Mucosa of stomach (tissue), 1 donor: ENCODE measurements at regions not wholly inside any gene's neighbourhood (a gene's known extent, or its start where the extent isn't known, plus 50 kb on each side); places are given as distances from the start of the nearest gene placed in this dataset.

Experiments used
- H3K27me3 ChIP-seq: one replicate; pipeline ENCODE4 v1.7.0; 2013; ENCODE audit warnings: mild to moderate bottlenecking, low read length; ENCODE audit not compliant: control insufficient read depth, insufficient read depth
- H3K36me3 ChIP-seq: one replicate; pipeline ENCODE4 v1.7.0; 2013; ENCODE audit warnings: low read length; ENCODE audit not compliant: control insufficient read depth, insufficient read depth
- H3K4me1 ChIP-seq: one replicate; pipeline ENCODE4 v1.7.0; 2013; ENCODE audit warnings: mild to moderate bottlenecking, low read length; ENCODE audit not compliant: control insufficient read depth, insufficient read depth
- H3K4me3 ChIP-seq: one replicate; pipeline ENCODE4 v1.7.0; 2013; ENCODE audit warnings: low read length
- H3K9ac ChIP-seq: one replicate; pipeline ENCODE4 v1.7.0; 2013; ENCODE audit warnings: mild to moderate bottlenecking, low read length, moderate library complexity
- H3K9me3 ChIP-seq: one replicate; pipeline ENCODE4 v1.7.0; 2013; ENCODE audit warnings: mild to moderate bottlenecking, low read length, moderate library complexity; ENCODE audit not compliant: control insufficient read depth
- donor health status: Pancreatic carcinoma.

- Histone ChIP-seq H3K4me3 (no peak overlapping the region), H3K4me1 (no peaks in the 10 kb centered on the region)
These were observed 380.3 kb upstream of the IL12A start for GRCh38 chr3:159608311-159608710.

GRCh38 chr3:159609625-159610024 lies 379.0 kb upstream of the IL12A start:
- no peaks in the 10 kb centered on the region for H3K4me1 ChIP-seq
- no peaks in the 10 kb centered on the region for H3K36me3 ChIP-seq
- H3K4me3 ChIP-seq = no peak overlapping the region

More at GRCh38 chr3:159608311-159608710, 380.3 kb upstream of the IL12A start:
- H3K27me3 ChIP-seq = no peaks in the 10 kb centered on the region
- H3K9ac ChIP-seq = no peak overlapping the region
- no peaks in the 10 kb centered on the region for H3K36me3 ChIP-seq
- H3K9me3 ChIP-seq = no peaks in the 10 kb centered on the region

GRCh38 chr3:159616234-159616825 lies 372.3 kb upstream of the IL12A start:
- no peak overlapping the region for H3K4me3 ChIP-seq
- no peaks in the 10 kb centered on the region for H3K4me1 ChIP-seq
- no peaks in the 10 kb centered on the region for H3K27me3 ChIP-seq
- H3K9ac ChIP-seq = no peak overlapping the region
- H3K9me3 ChIP-seq = no peaks in the 10 kb centered on the region
- H3K36me3 ChIP-seq = no peaks in the 10 kb centered on the region

More at GRCh38 chr3:159609625-159610024, 379.0 kb upstream of the IL12A start:
- Histone ChIP-seq H3K9ac (no peak overlapping the region), H3K9me3 (no peaks in the 10 kb centered on the region), H3K27me3 (no peaks in the 10 kb centered on the region)

GRCh38 chr3:159619341-159619885 lies 369.2 kb upstream of the IL12A start:
- Histone ChIP-seq H3K9me3 (no peaks in the 10 kb centered on the region), H3K4me3 (no peak overlapping the region), H3K36me3 (no peaks in the 10 kb centered on the region), H3K27me3 (no peaks in the 10 kb centered on the region), H3K4me1 (no peaks in the 10 kb centered on the region), H3K9ac (no peak overlapping the region)

GRCh38 chr3:159620281-159620680 lies 368.4 kb upstream of the IL12A start:
- no peak overlapping the region for H3K4me3 ChIP-seq
- H3K27me3 ChIP-seq = no peaks in the 10 kb centered on the region
- no peaks in the 10 kb centered on the region for H3K36me3 ChIP-seq
- no peak overlapping the region for H3K9ac ChIP-seq
- no peaks in the 10 kb centered on the region for H3K4me1 ChIP-seq
- no peaks in the 10 kb centered on the region for H3K9me3 ChIP-seq

- Histone ChIP-seq H3K36me3 (no peaks in the 10 kb centered on the region), H3K9ac (no peak overlapping the region), H3K4me1 (no peaks in the 10 kb centered on the region), H3K4me3 (no peak overlapping the region), H3K9me3 (no peaks in the 10 kb centered on the region), H3K27me3 (no peaks in the 10 kb centered on the region)
These were observed 367.8 kb upstream of the IL12A start for GRCh38 chr3:159620873-159621272.

- Histone ChIP-seq H3K9me3 (no peaks in the 10 kb centered on the region), H3K27me3 (no peaks in the 10 kb centered on the region), H3K36me3 (no peaks in the 10 kb centered on the region), H3K9ac (no peak overlapping the region), H3K4me3 (no peak overlapping the region), H3K4me1 (no peaks in the 10 kb centered on the region)
These were observed 364.0 kb upstream of the IL12A start for GRCh38 chr3:159624616-159625015.

GRCh38 chr3:159625594-159625993 lies 363.0 kb upstream of the IL12A start:
- no peaks in the 10 kb centered on the region for H3K27me3 ChIP-seq
- no peaks in the 10 kb centered on the region for H3K4me1 ChIP-seq
- H3K9ac ChIP-seq = no peak overlapping the region
- H3K36me3 ChIP-seq = no peaks in the 10 kb centered on the region
- no peak overlapping the region for H3K4me3 ChIP-seq
- H3K9me3 ChIP-seq = no peaks in the 10 kb centered on the region

- Histone ChIP-seq H3K9me3 (no peaks in the 10 kb centered on the region), H3K9ac (no peak overlapping the region), H3K36me3 (no peaks in the 10 kb centered on the region), H3K27me3 (no peaks in the 10 kb centered on the region), H3K4me3 (no peak overlapping the region), H3K4me1 (no peaks in the 10 kb centered on the region)
These were observed 362.0 kb upstream of the IL12A start for GRCh38 chr3:159626598-159626997.

- Histone ChIP-seq H3K9me3 (no peaks in the 10 kb centered on the region), H3K4me3 (no peak overlapping the region), H3K27me3 (no peaks in the 10 kb centered on the region), H3K4me1 (no peaks in the 10 kb centered on the region), H3K36me3 (no peaks in the 10 kb centered on the region), H3K9ac (no peak overlapping the region)
These were observed 361.4 kb upstream of the IL12A start for GRCh38 chr3:159627229-159627628.

GRCh38 chr3:159627634-159628033 lies 361.0 kb upstream of the IL12A start:
- no peaks in the 10 kb centered on the region for H3K27me3 ChIP-seq
- H3K4me3 ChIP-seq = no peak overlapping the region
- H3K9me3 ChIP-seq = no peaks in the 10 kb centered on the region
- H3K9ac ChIP-seq = no peak overlapping the region
- H3K36me3 ChIP-seq = no peaks in the 10 kb centered on the region
- no peaks in the 10 kb centered on the region for H3K4me1 ChIP-seq

- H3K36me3 ChIP-seq = no peaks in the 10 kb centered on the region
- H3K9me3 ChIP-seq = no peaks in the 10 kb centered on the region
- no peak overlapping the region for H3K4me3 ChIP-seq
- no peaks in the 10 kb centered on the region for H3K27me3 ChIP-seq
- no peak overlapping the region for H3K9ac ChIP-seq
- H3K4me1 ChIP-seq = no peaks in the 10 kb centered on the region
These were observed 359.1 kb upstream of the IL12A start for GRCh38 chr3:159629329-159630084.
